ENCODE measurements at regions not wholly inside any gene's neighbourhood (a gene's known extent, or its start where the extent isn't known, plus 50 kb on each side); places are given as distances from the start of the nearest gene placed in this dataset.

DNA sequence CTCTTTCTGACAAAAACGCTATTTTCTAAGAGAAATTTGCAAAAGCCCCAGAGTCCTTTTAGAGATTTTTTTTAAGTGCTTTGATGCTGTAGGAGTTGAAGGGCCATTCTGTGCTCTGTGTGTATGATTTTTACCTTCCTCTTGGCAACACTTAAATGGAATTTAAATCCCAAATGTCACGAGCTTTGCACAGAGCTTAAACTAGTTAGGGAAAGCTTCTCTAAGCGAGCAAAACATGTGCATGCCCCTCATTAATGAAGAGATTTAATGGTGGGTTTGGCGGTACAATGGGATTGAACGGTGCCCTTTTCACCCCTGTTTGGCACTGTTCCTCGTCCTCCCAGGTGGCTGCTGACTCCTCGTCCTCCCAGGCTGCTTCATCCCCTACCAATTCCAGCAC lies 220.7 kb downstream of the DRD1 start:
- Histone ChIP-seq H3K27ac (ENCODE audit: low read depth, low read length) (no peak overlapping the region), H3K4me1 (ENCODE audit: insufficient read depth, low read length) (no peaks in the 10 kb centered on the region), H3K4me3 (ENCODE audit: low read length) (no peak overlapping the region), H3K9me3 (ENCODE audit: low read length) (no peaks in the 10 kb centered on the region), H3K27me3 (ENCODE audit: insufficient read depth, low read length, poor library complexity, severe bottlenecking) (no peaks in the 10 kb centered on the region), H3K36me3 (ENCODE audit: insufficient read depth, low read length) (no peaks in the 10 kb centered on the region)
- Mint-ChIP-seq H3K27ac (no peak overlapping the region), H3K4me1 (no peaks in the 10 kb centered on the region), H3K4me3 (no peak overlapping the region), H3K27me3 (peaks cover 3 to 7% of the 10 kb centered on the region in 2 donors), H3K36me3 (no peaks in the 10 kb centered on the region), H3K9me3 (peaks cover 0 to 1% (median 0%) of the 10 kb centered on the region in 5 donors)
- no peak for DNase-seq
- CTCF ChIA-PET: no interaction called here
- POLR2A ChIA-PET: no interaction called here

- peaks cover 3 to 7% of the 10 kb centered on the region in 2 donors for H3K27me3 Mint-ChIP-seq
- H3K4me3 ChIP-seq (ENCODE audit: low read length): no peak overlapping the region
- peaks cover 0 to 1% (median 0%) of the 10 kb centered on the region in 5 donors for H3K9me3 Mint-ChIP-seq
- ChIA-PET POLR2A (no interaction called here), CTCF (no interaction called here)
- H3K36me3 Mint-ChIP-seq: no peaks in the 10 kb centered on the region
- H3K36me3 ChIP-seq (ENCODE audit: insufficient read depth, low read length): no peaks in the 10 kb centered on the region
- no peaks in the 10 kb centered on the region for H3K4me1 ChIP-seq (ENCODE audit: insufficient read depth, low read length)
- no peaks in the 10 kb centered on the region for H3K27me3 ChIP-seq (ENCODE audit: insufficient read depth, low read length, poor library complexity, severe bottlenecking)
- no peak overlapping the region for H3K27ac Mint-ChIP-seq
- H3K4me1 Mint-ChIP-seq: no peaks in the 10 kb centered on the region
- H3K27ac ChIP-seq (ENCODE audit: low read depth, low read length): no peak overlapping the region
- no peaks in the 10 kb centered on the region for H3K9me3 ChIP-seq (ENCODE audit: low read length)
- DNase-seq: no peak
- no peak overlapping the region for H3K4me3 Mint-ChIP-seq
Measured at GRCh38 chr5:175222621-175223020, 221.4 kb downstream of the DRD1 start.

GRCh38 chr5:175220549-175220948 lies 223.4 kb downstream of the DRD1 start:
- Histone ChIP-seq H3K9me3 (ENCODE audit: low read length) (no peaks in the 10 kb centered on the region), H3K27me3 (ENCODE audit: insufficient read depth, low read length, poor library complexity, severe bottlenecking) (no peaks in the 10 kb centered on the region), H3K36me3 (ENCODE audit: insufficient read depth, low read length) (no peaks in the 10 kb centered on the region), H3K4me1 (ENCODE audit: insufficient read depth, low read length) (no peaks in the 10 kb centered on the region), H3K27ac (ENCODE audit: low read depth, low read length) (no peak overlapping the region), H3K4me3 (ENCODE audit: low read length) (no peak overlapping the region)
- H3K4me3 Mint-ChIP-seq: no peak overlapping the region
- ChIA-PET CTCF (interaction anchor here (1.2 kb wide), 1 partner anchor 11 kb away, joined by 3 read pairs; no protein-coding TSS in a partner anchor), POLR2A (no interaction called here)
- no peak overlapping the region for H3K27ac Mint-ChIP-seq
- H3K27me3 Mint-ChIP-seq: peaks cover 3 to 7% of the 10 kb centered on the region in 2 donors
- H3K36me3 Mint-ChIP-seq: no peaks in the 10 kb centered on the region
- DNase-seq: no peak
- H3K9me3 Mint-ChIP-seq: no peaks in the 10 kb centered on the region
- no peaks in the 10 kb centered on the region for H3K4me1 Mint-ChIP-seq

GRCh38 chr5:175219366-175219765 lies 224.6 kb downstream of the DRD1 start:
- ChIA-PET CTCF (interaction anchor here (1.2 kb wide), 1 partner anchor 10 kb away, joined by 3 read pairs; no protein-coding TSS in a partner anchor), POLR2A (no interaction called here)

DNA sequence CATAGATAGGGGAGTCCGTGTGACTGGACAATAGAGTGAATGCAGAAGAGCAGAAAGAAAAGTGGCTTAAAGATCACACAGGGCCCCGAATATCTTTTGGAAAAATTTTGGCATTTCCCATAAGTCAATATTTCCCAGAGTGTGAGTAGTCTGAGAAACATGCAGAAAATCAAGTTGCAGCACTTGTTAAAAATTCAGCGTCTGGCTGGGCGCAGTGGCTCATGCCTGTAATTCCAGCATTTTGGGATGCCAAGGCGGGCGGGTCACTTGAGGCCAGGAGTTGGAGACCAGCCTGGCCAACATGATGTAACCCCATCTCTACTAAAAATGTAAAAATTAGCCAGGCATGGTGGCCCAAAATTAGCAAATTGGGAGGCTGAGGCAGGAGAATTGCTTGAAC lies 227.0 kb downstream of the DRD1 start:
- no peaks in the 10 kb centered on the region for H3K9me3 ChIP-seq (ENCODE audit: low read length)
- H3K36me3 Mint-ChIP-seq: no peaks in the 10 kb centered on the region
- H3K27ac Mint-ChIP-seq: no peak overlapping the region
- H3K4me3 Mint-ChIP-seq: no peak overlapping the region
- H3K4me1 Mint-ChIP-seq: no peaks in the 10 kb centered on the region
- H3K27me3 Mint-ChIP-seq: peaks cover 3 to 4% of the 10 kb centered on the region in 2 donors
- no peaks in the 10 kb centered on the region for H3K36me3 ChIP-seq (ENCODE audit: insufficient read depth, low read length)
- ChIA-PET POLR2A (no interaction called here), CTCF (no interaction called here)
- H3K27me3 ChIP-seq (ENCODE audit: insufficient read depth, low read length, poor library complexity, severe bottlenecking): no peaks in the 10 kb centered on the region
- H3K4me1 ChIP-seq (ENCODE audit: insufficient read depth, low read length): no peaks in the 10 kb centered on the region
- H3K4me3 ChIP-seq (ENCODE audit: low read length): no peak overlapping the region
- DNase-seq: no peak
- peaks cover 0 to 3% (median 0%) of the 10 kb centered on the region in 5 donors for H3K9me3 Mint-ChIP-seq
- no peak overlapping the region for H3K27ac ChIP-seq (ENCODE audit: low read depth, low read length)

More at GRCh38 chr5:175219366-175219765, 224.6 kb downstream of the DRD1 start:
- H3K27ac ChIP-seq (ENCODE audit: low read depth, low read length): no peak overlapping the region
- no peaks in the 10 kb centered on the region for H3K9me3 Mint-ChIP-seq
- H3K36me3 ChIP-seq (ENCODE audit: insufficient read depth, low read length): no peaks in the 10 kb centered on the region
- H3K9me3 ChIP-seq (ENCODE audit: low read length): no peaks in the 10 kb centered on the region
- H3K27ac Mint-ChIP-seq: no peak overlapping the region
- no peaks in the 10 kb centered on the region for H3K4me1 ChIP-seq (ENCODE audit: insufficient read depth, low read length)
- H3K4me1 Mint-ChIP-seq: no peaks in the 10 kb centered on the region
- no peak for DNase-seq
- peaks cover 3 to 7% of the 10 kb centered on the region in 2 donors for H3K27me3 Mint-ChIP-seq
- no peak overlapping the region for H3K4me3 ChIP-seq (ENCODE audit: low read length)
- no peaks in the 10 kb centered on the region for H3K27me3 ChIP-seq (ENCODE audit: insufficient read depth, low read length, poor library complexity, severe bottlenecking)
- no peak overlapping the region for H3K4me3 Mint-ChIP-seq
- no peaks in the 10 kb centered on the region for H3K36me3 Mint-ChIP-seq

- Mint-ChIP-seq H3K4me1 (no peaks in the 10 kb centered on the region), H3K4me3 (no peak overlapping the region), H3K36me3 (no peaks in the 10 kb centered on the region), H3K9me3 (peaks cover 0 to 3% (median 0%) of the 10 kb centered on the region in 5 donors), H3K27me3 (peaks cover 2 to 3% of the 10 kb centered on the region in 2 donors), H3K27ac (no peak overlapping the region)
- DNase-seq: no peak
- Histone ChIP-seq H3K4me1 (ENCODE audit: insufficient read depth, low read length) (no peaks in the 10 kb centered on the region), H3K9me3 (ENCODE audit: low read length) (no peaks in the 10 kb centered on the region), H3K27me3 (ENCODE audit: insufficient read depth, low read length, poor library complexity, severe bottlenecking) (no peaks in the 10 kb centered on the region), H3K27ac (ENCODE audit: low read depth, low read length) (no peak overlapping the region), H3K4me3 (ENCODE audit: low read length) (no peak overlapping the region), H3K36me3 (ENCODE audit: insufficient read depth, low read length) (no peaks in the 10 kb centered on the region)
- ChIA-PET CTCF (no interaction called here), POLR2A (no interaction called here)
Measured at GRCh38 chr5:175215906-175216305, 228.1 kb downstream of the DRD1 start.

DNA sequence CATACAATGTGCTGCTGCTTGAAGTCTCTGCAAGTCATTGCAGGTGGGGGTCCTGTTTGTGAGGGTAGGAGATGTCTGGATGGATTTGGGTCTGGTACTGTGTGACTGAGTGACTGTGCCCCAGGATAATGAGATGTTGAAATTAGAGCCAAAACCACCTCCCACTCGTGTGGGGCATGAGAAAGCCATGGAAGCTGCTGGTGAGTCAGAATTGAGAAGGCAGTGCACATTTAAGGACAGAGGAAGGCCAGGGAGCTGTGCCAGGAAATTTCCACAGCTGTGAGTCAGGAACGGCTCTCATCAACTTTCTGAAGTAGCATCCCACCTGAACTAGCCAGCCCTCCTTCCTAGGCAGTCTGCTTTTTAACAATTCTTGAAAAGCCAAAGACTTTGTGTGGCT lies 229.8 kb downstream of the DRD1 start:
- CTCF ChIA-PET: no interaction called here
- H3K9me3 Mint-ChIP-seq: peaks cover 0 to 3% (median 0%) of the 10 kb centered on the region in 5 donors
- no peak overlapping the region for H3K4me3 ChIP-seq (ENCODE audit: low read length)
- POLR2A ChIA-PET: no interaction called here
- no peak overlapping the region for H3K27ac Mint-ChIP-seq
- no peak overlapping the region for H3K27ac ChIP-seq (ENCODE audit: low read depth, low read length)
- H3K4me3 Mint-ChIP-seq: no peak overlapping the region
- no peaks in the 10 kb centered on the region for H3K4me1 ChIP-seq (ENCODE audit: insufficient read depth, low read length)
- peaks cover 5% of the 10 kb centered on the region in 2 donors for H3K27me3 Mint-ChIP-seq
- DNase-seq: no peak
- no peaks in the 10 kb centered on the region for H3K36me3 ChIP-seq (ENCODE audit: insufficient read depth, low read length)
- no peaks in the 10 kb centered on the region for H3K9me3 ChIP-seq (ENCODE audit: low read length)
- no peaks in the 10 kb centered on the region for H3K36me3 Mint-ChIP-seq
- no peaks in the 10 kb centered on the region for H3K4me1 Mint-ChIP-seq
- no peaks in the 10 kb centered on the region for H3K27me3 ChIP-seq (ENCODE audit: insufficient read depth, low read length, poor library complexity, severe bottlenecking)

DNA sequence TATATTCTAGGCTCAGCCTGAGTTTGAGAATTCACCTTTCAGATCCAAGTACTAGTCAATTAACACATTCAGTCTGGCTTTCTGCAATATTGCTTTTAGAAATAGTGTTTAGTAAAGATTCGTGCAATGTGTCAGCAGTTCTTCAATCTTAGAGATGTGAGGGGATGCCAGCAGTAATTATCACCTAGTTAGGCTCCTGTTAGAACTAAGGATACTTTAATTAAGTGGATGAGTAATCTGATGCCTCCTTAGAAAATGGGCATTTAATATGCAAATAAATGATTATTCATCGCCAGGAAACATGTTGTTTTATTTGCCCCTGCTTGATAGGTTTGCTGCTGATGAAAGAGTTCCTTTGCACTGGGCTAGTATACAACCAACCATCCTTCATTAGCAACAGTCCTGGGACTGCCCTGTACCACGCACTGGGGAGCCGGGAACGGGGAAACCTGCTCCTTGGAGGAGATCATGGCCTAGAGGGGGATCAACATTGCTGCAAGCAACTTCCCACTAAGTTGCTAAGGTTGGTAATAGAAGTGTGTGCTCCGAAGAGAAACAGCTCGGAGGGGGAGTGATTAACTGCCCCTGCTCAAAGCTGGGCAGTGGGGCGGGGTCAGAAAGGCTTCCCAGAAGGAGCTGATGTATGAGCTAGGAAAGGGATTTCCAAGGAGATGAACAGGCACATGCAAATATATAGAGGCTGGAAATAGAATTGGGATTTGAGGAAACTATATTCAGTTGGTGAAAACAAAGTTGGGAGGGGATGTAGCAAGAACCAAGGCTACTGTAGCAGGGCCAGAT lies 231.8 kb downstream of the DRD1 start:
- DNase-seq: no peak
- no peaks in the 10 kb centered on the region for H3K36me3 ChIP-seq (ENCODE audit: insufficient read depth, low read length)
- Mint-ChIP-seq H3K4me1 (no peaks in the 10 kb centered on the region), H3K4me3 (no peak overlapping the region), H3K9me3 (peaks cover 0 to 3% (median 0%) of the 10 kb centered on the region in 5 donors), H3K27ac (no peak overlapping the region), H3K36me3 (no peaks in the 10 kb centered on the region), H3K27me3 (peaks cover 2 to 10% of the 10 kb centered on the region in 2 donors)
- no peak overlapping the region for H3K4me3 ChIP-seq (ENCODE audit: low read length)
- no peaks in the 10 kb centered on the region for H3K4me1 ChIP-seq (ENCODE audit: insufficient read depth, low read length)
- H3K27ac ChIP-seq (ENCODE audit: low read depth, low read length): no peak overlapping the region
- H3K27me3 ChIP-seq (ENCODE audit: insufficient read depth, low read length, poor library complexity, severe bottlenecking): no peaks in the 10 kb centered on the region
- POLR2A ChIA-PET: no interaction called here
- H3K9me3 ChIP-seq (ENCODE audit: low read length): no peaks in the 10 kb centered on the region
- CTCF ChIA-PET: no interaction called here
